PC-9 (cell line): ENCODE measurements at regions not wholly inside any gene's neighbourhood (a gene's known extent, or its start where the extent isn't known, plus 50 kb on each side); places are given as distances from the start of the nearest gene placed in this dataset.

Source experiments
- BruUV-seq: library from RNA; stranded (reverse); fragments of 400-500 nt; replicated peaks from 2 replicates; lab custom pipeline; 2021; lab: Mats Ljungman, UMichigan
- CTCF ChIA-PET: fragments of 300-600 bp; sonication (Branson Sonifier 250); formaldehyde crosslinking; loops from one replicate; lab custom pipeline; 2022; ENCODE audit warnings: antibody characterized with exemption; lab: Charles Lee
- POLR2A ChIA-PET: fragments of 300-600 bp; sonication (Branson Sonifier 250); formaldehyde crosslinking; loops from one replicate; lab custom pipeline; 2022; ENCODE audit warnings: antibody characterized with exemption; ENCODE audit not compliant: unreplicated experiment; lab: Charles Lee
- DNase-seq, 2 experiments: peaks; one replicate each; pipeline versions ENCODE4 v3.0.0 to v3.0.0-alpha.2; 2015 to 2022; ENCODE audit warnings: mixed read lengths in 1 of 2
- H2AFZ ChIP-seq: fragments of 200-600 bp; sonication (generic); 2 replicates; pipeline ENCODE4 v1.8.1; 2017; ENCODE audit warnings: antibody characterized with exemption
- H3F3A ChIP-seq: fragments of 200-600 bp; sonication (generic); 2 replicates; pipeline ENCODE4 v1.8.1; 2017; ENCODE audit warnings: antibody characterized with exemption, mild to moderate bottlenecking, low read depth; ENCODE audit not compliant: insufficient read depth
- H3K27ac ChIP-seq: fragments of 200-600 bp; sonication (generic); 2 replicates; pipeline ENCODE4 v1.6.1; 2016; ENCODE audit warnings: mixed run types
- H3K27me3 ChIP-seq: fragments of 200-600 bp; sonication (generic); 2 replicates; pipeline ENCODE4 v1.6.1; 2016; ENCODE audit warnings: low read depth, mixed run types; ENCODE audit not compliant: insufficient read depth
- H3K36me3 ChIP-seq: fragments of 200-600 bp; sonication (generic); 2 replicates; pipeline ENCODE4 v1.6.1; 2016; ENCODE audit warnings: low read depth, mixed run types
- H3K4me1 ChIP-seq: fragments of 200-600 bp; sonication (generic); replicated peaks from 2 replicates; pipeline ENCODE4 v1.6.1; 2016; ENCODE audit warnings: mixed run types; ENCODE audit not compliant: insufficient read depth
- H3K4me2 ChIP-seq: fragments of 200-600 bp; sonication (generic); 2 replicates; pipeline ENCODE4 v1.6.1; 2017; ENCODE audit warnings: mixed run types
- H3K4me3 ChIP-seq: fragments of 200-600 bp; sonication (generic); 2 replicates; pipeline ENCODE4 v1.6.1; 2016; ENCODE audit warnings: mixed run types
- H3K79me2 ChIP-seq: fragments of 200-600 bp; sonication (generic); 2 replicates; pipeline ENCODE4 v1.6.1; 2017; ENCODE audit warnings: low read depth, mixed run types
- H3K9me2 ChIP-seq: fragments of 200-600 bp; sonication (generic); 2 replicates; pipeline ENCODE4 v1.8.1; 2017; ENCODE audit warnings: mild to moderate bottlenecking; ENCODE audit not compliant: insufficient read depth
- H3K9me3 ChIP-seq: fragments of 200-600 bp; sonication (generic); 2 replicates; pipeline ENCODE4 v1.8.1; 2016; ENCODE audit warnings: low read depth; ENCODE audit not compliant: insufficient read depth
- H4K20me1 ChIP-seq: fragments of 200-600 bp; sonication (generic); 2 replicates; pipeline ENCODE4 v1.8.1; 2017; ENCODE audit not compliant: insufficient read depth
- EZH2 ChIP-seq: fragments of 200-600 bp; sonication (generic); IDR thresholded peaks from 2 replicates; pipeline ENCODE4 v1.8.0; 2017; ENCODE audit warnings: antibody characterized with exemption, low read depth
- intact Hi-C: fragments of 100-400 bp; cut with micrococcal nuclease; formaldehyde crosslinking; loops from one replicate; pipeline ENCODE4 v1.10.0; 2022; ENCODE audit not compliant: unreplicated experiment
- TF ChIP-seq, protein P1 (sequence below): fragments of 200-600 bp; sonication (generic); conservative IDR thresholded peaks from 2 replicates; pipeline ENCODE4 v1.6.1; 2017; ENCODE audit warnings: mixed run types, antibody characterized with exemption, mild to moderate bottlenecking, moderate library complexity

DNA sequence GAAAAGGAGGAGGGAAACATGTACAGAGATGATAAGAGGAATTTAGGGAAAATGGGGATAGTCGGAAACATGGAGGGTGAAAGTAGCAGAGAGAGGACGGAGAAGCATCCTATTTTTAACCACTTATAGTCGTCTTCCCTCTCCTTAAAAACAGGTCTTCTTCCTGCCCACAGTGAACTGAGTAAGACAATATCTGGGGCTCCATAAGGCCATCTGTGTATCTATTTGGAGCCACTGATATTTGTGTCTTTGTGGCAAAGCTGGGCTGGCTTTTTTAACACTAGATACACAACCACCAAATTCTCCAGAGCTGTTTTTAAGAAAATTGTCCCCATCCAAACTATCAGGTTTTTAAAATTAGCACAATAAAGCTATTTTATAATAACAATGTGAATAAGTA, 109.5 kb upstream of the RAP1B start:
- H3F3A ChIP-seq, result peaks cover 10% of the 10 kb centered on the region
- BruUV-seq, result no TSS peak
- H3K4me1 ChIP-seq, result peaks cover 12% of the 10 kb centered on the region; the same call in 1 of the 2 replicates
- no peak overlapping the region for H3K4me3 ChIP-seq
- H3K9me3 ChIP-seq, result no peaks in the 10 kb centered on the region
- H3K4me2 ChIP-seq, result no peak overlapping the region
- H4K20me1 ChIP-seq, result no peaks in the 10 kb centered on the region
- no peak overlapping the region for H2AFZ ChIP-seq
- 0 out of 2 replicates have a peak, but pooled peaks cover 4% of the 10 kb centered on the region for H3K9me2 ChIP-seq
- intact Hi-C loops, result no loop called here
- H3K36me3 ChIP-seq, result no peaks in the 10 kb centered on the region
- H3K27ac ChIP-seq, result no peak overlapping the region
- ChIA-PET CTCF (no interaction called here), POLR2A (interaction anchor here (0.6 kb wide), 1 partner anchor 78 kb away, joined by 3 read pairs; no protein-coding TSS in a partner anchor)
- DNase-seq, result no peak
- H3K79me2 ChIP-seq, result no peaks in the 10 kb centered on the region
- no peaks in the 10 kb centered on the region for H3K27me3 ChIP-seq
- TF ChIP-seq, protein P1, sequence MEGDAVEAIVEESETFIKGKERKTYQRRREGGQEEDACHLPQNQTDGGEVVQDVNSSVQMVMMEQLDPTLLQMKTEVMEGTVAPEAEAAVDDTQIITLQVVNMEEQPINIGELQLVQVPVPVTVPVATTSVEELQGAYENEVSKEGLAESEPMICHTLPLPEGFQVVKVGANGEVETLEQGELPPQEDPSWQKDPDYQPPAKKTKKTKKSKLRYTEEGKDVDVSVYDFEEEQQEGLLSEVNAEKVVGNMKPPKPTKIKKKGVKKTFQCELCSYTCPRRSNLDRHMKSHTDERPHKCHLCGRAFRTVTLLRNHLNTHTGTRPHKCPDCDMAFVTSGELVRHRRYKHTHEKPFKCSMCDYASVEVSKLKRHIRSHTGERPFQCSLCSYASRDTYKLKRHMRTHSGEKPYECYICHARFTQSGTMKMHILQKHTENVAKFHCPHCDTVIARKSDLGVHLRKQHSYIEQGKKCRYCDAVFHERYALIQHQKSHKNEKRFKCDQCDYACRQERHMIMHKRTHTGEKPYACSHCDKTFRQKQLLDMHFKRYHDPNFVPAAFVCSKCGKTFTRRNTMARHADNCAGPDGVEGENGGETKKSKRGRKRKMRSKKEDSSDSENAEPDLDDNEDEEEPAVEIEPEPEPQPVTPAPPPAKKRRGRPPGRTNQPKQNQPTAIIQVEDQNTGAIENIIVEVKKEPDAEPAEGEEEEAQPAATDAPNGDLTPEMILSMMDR, result no peak
- TF ChIP-seq EZH2, result no peak

DNA sequence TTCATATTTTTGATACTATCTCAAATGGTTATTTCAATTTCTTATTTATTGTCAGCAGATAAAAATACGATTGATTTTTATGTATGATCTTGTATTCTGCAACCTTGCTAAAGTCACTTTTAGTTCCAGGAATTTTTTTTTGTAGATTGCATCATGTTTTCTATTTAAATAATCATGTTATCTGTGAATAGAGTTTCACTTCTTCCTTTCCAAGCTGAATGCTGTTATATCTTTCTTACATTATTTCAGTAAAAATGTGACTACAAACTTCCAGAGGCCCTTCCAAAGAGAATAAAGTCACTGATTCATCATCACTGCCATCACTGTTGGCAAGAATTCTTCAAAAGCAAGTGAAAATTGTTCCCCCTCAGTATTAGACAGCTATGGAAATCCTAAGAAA, 104.7 kb upstream of the RAP1B start:
- Histone ChIP-seq H3K4me2 (no peak overlapping the region), H3K36me3 (no peaks in the 10 kb centered on the region), H3K9me3 (no peaks in the 10 kb centered on the region), H3K79me2 (no peaks in the 10 kb centered on the region), H3F3A (no peaks in the 10 kb centered on the region), H3K4me3 (no peak overlapping the region), H3K9me2 (0 out of 2 replicates have a peak, but pooled peaks cover 4% of the 10 kb centered on the region), H3K27me3 (no peaks in the 10 kb centered on the region), H3K4me1 (no peaks in the 10 kb centered on the region), H3K27ac (no peak overlapping the region), H2AFZ (no peak overlapping the region), H4K20me1 (no peaks in the 10 kb centered on the region)
- DNase-seq, result no peak
- CTCF ChIA-PET, result no interaction called here
- intact Hi-C loops, result no loop called here
- POLR2A ChIA-PET, result no interaction called here
- TF ChIP-seq, protein P1, result no peak
- no peak for TF ChIP-seq EZH2
- BruUV-seq, result no TSS peak

DNA sequence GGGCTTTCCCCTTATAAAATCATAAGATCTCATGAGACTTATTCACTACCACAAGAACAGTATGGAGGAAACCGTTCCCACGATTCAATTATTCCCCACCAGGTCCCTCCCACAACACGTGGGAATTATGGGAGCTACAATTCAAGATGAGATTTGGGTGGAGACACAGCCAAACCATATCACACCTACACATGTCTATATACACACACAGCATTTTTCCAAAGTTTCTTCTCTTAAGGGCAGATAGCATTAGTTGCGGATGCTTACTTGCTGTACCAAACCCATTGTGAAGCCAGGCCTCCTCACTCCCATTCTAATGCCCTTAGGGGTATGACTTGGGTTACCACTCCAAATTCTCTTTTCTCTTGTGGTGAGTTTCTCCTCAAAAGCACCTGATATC, 104.1 kb upstream of the RAP1B start:
- ChIA-PET POLR2A (no interaction called here), CTCF (no interaction called here)
- Histone ChIP-seq H3K9me3 (no peaks in the 10 kb centered on the region), H3K27me3 (no peaks in the 10 kb centered on the region), H4K20me1 (no peaks in the 10 kb centered on the region), H3K4me3 (no peak overlapping the region), H3K4me2 (no peak overlapping the region), H3K36me3 (no peaks in the 10 kb centered on the region), H3K9me2 (0 out of 2 replicates have a peak, but pooled peaks cover 4% of the 10 kb centered on the region), H2AFZ (no peak overlapping the region), H3F3A (no peaks in the 10 kb centered on the region), H3K27ac (no peak overlapping the region), H3K79me2 (no peaks in the 10 kb centered on the region), H3K4me1 (no peaks in the 10 kb centered on the region)
- no peak for TF ChIP-seq EZH2
- TF ChIP-seq, protein P1, result no peak
- no peak for DNase-seq
- intact Hi-C loops, result no loop called here
- no TSS peak for BruUV-seq
